Activated CD8-positive, alpha-beta memory T cell treated with anti-CD3 and anti-CD28 coated beads, Interleukin-2, amount 50 U/mL, for 24 hours (primary cell): ENCODE measurements at regions not wholly inside any gene's neighbourhood (a gene's known extent, or its start where the extent isn't known, plus 50 kb on each side); places are given as distances from the start of the nearest gene placed in this dataset.

Experiments
- DNase-seq: peaks from one replicate; pipeline ENCODE4 v3.0.0-alpha.2; 2020; ENCODE audit errors: extremely low read depth

DNA sequence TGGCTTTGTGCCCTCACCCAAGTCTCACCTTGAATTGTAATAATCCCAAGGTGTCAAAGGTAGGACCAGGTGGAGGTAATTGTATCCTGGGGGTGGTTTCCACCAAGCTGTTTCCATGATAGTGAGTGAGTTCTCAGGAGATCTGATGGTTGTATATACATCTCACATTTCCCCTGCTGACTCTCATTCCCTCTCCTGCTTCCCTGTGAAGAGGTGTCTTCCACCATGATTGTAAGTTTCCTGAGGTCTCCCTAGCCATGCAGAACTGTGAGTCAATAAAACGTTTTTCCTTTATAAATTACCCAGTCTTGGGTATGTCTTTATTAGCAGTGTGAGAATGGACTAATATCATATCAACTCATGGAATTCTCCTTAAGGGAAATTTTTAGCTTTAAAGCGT is 302.6 kb downstream of the LIG4 start:
- DNase-seq: no peak

DNA sequence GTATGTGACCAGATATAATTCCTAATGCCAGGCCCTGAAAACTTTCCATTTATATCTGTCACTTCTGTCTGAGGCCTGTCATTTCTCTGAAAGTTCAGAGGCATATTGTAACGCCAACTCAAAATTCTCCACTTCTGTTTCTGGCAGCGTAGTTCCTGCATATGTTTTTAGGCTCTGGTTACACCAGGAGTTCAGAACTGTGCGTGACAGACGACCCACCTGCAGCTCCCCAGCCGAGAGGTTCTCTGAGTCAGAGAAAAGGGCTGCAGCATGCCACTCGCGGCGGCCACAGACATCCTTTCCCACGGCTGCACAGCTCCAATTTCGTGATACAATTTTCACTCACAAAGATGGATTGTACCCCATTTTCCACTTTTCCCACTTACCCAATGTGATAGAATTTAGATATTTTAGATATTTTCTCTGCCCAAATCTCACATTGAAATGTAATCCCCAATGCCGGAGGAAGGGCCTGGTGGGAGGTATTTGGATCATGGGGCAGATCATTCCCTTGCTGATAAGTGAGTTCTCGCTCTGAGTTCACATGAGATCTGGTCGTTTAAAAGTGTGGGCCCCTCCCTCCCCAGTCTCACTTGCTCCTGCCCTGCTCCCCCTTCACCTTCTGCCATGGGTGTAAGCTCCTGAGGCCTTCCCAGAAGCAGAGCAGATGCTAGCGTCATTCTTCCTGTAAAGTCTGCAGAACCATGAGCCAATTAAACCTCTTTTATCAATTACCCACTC is 308.1 kb downstream of the LIG4 start:
- no peak for DNase-seq

DNA sequence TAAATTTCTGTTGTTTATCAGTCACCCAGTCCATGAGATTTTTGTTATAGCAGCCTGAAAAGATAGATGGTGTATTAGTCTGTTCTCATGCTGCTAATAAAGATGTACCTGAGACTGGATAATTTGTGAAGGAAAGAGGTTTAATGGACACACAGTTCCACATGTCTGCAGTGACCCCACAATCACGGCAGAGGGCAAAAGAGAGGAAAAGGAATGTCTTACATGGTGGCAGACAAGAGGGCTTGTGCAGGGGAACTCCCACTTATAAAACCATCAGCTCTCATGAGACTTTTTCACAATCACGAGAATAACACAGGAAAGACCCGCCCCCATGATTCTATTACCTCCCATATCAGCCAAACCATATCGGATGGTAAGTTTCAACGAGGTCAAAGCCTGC is 309.2 kb downstream of the LIG4 start:
- no peak for DNase-seq

DNA sequence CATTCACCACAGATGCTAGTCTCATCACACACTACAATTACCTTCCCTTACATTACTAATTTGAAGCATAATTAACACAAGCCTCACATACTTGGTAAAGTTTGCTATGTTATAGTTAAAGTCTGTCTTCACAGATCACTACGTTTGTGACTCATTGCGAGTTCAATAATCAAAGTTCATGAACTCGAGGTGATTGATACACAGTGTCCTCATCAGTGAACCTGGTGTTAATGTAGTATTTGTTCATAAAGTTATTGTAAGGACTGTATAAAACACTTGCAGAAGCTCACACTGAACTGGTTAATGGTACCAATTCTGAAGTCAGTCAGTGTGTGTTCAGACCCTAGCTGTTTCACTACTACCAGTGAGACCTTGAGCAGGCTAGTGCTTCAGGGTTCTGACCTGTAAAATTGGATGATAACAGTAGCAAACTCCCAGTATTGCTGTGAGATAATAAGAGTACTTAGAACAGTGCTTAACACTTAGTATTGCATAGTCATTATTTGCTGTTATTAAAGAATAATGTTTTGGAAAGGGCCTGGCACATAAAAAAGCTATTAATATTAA is 313.3 kb downstream of the LIG4 start:
- no peak for DNase-seq

DNA sequence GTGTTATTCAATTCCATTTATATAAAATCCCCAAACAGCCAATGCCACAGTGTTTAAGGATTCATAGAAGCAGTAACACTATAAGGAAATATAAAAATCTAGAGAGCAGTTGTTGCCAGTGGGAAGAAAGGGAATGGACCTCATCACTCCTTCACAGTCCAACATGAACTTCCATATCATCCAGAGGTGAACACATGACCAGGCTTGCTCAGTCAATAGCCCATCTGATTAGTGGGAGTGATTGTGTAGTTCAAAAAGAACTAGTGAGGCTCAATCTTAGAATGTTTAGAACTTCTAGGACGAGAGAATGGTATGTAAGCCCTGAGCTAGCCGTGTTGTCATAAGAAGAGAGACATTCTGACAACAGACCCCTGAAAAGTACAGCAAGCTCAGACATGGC is 314.1 kb downstream of the LIG4 start:
- DNase-seq: no peak

DNA sequence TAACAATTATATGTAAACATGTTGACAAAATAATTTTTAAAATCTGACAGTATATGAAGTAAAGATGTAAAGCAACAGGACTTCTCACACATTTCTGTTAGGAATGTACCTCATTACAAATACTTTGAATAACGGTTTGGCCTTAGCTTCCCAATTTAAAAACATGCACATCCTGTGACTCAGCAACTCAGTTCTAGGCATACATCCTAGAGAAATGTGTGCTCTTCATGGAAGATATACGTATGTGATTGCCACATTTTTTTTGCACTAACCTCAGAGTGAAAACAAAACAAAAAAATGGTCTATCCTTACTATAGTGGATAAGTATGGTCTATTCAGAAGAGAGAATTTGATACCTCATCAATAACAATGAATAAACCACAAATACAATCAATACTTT is 314.6 kb downstream of the LIG4 start:
- no peak for DNase-seq

DNA sequence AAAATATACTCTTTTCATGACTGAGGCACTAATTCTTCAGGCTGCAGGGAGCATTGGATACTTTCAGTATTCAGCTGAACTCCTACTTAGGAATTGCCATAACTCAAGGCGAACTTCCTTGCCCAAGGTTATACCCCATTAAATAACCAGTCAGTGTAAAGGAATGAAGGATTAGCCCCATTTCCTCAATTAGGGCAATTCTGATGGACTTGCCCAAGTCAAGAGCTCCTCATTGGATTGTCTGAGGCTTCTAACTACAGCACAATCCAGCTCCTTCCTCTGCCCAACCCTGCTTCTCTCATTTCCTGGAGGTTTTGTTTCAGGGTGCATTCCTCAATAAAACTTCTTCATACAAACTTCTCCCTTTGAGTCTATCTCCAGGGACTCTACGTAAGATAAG is 329.2 kb downstream of the LIG4 start:
- no peak for DNase-seq

DNA sequence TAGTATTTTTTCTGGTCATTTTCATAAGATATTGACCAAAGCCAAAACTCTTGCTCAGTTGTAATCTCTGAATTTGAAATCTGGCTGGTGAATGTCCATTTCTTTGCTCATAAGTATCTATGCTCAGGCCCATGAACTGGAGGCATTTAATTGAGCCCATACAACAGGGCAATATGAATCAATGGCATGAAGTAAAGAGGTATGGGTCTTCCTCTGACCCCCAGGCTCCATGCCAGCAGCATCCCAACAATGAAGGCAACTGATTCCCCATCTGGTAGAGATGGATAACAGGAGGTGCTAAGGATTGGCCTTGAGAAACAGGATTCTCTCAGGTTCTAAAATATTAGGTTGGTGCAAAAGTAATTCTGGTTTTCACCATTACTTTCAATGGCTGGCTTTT is 330.8 kb downstream of the LIG4 start:
- DNase-seq: no peak

DNA sequence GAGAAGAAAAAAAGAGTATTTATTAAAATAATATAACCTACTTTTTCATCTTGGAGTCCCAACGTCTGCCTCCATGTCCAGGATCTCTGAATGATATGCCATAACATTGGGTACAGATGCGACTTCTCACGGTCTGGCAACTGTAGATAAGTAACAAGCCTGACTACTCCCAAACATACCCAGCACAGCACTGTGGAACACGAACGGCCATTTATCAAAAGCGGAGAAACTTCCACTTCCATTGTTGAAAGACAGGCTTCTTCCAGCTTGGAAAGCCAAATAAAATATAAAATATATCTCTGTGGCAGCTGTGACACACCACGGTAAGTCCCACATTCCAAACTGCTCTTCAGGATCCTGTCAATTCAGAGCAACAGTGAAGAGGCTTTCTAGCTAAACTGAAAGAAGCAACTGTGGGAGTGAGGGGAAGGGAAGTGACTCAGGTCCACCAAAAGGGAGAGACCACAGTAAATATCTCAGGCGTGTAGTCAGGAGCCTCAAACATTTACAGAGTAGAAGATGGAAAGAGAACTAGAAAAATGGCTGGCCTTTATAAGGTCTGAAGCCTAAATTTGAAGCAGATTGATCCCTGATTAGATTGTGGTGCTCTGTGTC is 331.7 kb downstream of the LIG4 start:
- DNase-seq: no peak

DNA sequence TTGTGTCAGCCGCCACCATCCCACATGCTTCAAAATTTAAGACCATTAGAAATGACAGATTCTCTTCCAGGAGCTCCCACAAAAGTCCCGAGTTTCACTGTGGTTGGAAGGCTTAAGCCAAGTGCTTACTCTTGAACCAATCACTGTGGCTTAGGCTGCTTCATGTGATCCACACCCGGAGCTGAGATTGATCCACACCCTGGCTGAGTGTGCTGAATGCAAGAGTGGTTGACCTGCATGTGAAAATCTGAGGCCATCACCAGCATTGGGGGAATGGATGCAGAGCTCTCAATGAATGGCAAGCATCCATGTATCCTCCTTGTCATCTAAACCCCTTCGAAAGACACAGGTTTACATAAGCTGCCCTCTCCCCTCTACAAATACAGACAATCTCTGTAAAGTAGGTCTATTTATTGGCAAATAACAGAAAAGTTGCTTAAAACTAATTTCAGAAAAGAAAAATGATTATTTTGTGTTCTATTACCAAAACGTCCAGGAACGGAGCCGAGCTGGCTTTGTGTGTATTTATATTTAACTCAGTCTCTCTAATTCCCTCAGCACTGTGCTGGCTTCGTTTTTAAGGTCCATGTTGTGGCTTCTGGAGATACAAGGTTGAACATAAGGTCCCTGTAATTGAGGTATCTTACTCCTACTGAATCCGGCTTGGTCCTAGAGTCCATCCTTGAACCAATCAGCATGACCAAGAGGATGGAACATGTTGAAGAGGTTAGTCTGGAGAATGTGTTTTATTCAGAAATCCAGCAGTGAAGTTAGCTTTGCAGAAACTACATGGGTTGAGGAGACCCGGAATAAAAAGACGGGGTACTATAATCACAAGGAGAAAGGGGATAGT is 332.4 kb downstream of the LIG4 start:
- no peak for DNase-seq

DNA sequence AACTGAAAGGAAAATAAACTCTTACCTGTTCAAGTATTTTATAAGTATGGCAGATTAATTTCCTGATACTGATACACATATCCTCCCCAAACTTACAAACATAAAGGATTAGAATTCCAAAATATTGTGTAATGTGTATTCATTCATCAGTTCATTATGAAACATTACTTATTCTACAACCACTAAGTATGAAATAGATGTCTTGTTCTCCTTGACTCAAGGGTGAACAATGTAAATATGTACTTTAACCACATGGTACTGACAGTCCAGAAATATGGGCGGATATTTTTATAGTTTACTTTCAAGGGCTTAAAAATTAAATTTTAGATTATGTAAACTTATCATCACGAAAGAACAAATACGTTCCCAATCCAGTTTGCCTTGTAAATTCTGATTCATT is 334.0 kb downstream of the LIG4 start:
- no peak for DNase-seq

DNA sequence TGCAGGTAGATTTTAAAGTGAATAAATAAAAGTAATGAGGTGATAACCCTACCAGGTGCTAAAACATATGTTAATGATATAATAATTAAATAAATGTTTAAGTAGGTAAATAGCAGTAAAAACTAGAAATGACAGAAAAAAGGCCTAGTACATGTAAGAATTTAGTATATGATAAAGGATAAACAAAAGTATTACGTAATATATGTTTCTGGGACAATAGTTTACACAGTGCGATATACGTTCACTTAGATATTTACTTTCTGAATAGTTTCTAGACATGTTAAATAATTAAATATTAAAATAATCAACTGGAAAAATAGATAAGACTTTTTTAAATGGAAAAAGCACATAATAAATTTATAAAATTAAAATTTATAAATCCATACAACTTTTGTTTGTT is 340.9 kb downstream of the LIG4 start:
- no peak for DNase-seq

DNA sequence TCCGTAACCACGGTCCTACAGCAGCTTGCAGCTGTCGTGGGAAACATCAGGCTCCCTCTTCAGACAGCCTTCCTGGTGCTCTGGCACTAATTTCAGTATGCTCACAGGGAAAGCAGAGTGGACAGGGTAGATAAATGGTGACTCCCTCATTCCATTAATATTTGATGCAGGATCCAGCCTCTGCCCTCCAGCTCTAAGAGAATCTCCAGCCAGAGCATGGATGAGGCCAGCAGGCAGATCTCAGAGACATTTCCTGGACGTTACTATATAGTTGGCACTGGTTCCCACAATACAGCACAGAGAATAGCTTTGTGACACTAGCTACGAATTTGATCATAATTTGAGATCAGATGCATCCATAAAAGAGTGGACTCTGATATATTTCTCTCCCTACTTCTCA is 341.4 kb downstream of the LIG4 start:
- DNase-seq: no peak

DNA sequence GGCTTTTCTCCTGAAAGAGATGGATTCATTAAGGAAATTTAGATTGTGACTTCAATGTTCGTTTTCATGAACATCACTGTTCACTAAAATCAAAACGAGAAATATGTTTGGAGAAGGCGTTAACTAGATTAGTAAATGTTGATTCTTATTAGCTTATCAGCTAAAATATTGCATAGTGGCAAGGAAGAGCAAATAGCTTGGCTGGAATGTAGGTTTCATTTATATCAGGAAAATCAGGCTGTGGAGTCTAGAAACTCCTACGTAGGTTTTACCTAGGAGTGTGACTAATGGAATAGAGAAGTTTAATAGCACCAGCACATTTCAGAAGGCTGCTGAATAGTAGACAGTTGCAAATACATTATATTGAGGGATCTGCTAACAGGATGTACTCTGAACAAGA is 344.9 kb downstream of the LIG4 start:
- DNase-seq: no peak

DNA sequence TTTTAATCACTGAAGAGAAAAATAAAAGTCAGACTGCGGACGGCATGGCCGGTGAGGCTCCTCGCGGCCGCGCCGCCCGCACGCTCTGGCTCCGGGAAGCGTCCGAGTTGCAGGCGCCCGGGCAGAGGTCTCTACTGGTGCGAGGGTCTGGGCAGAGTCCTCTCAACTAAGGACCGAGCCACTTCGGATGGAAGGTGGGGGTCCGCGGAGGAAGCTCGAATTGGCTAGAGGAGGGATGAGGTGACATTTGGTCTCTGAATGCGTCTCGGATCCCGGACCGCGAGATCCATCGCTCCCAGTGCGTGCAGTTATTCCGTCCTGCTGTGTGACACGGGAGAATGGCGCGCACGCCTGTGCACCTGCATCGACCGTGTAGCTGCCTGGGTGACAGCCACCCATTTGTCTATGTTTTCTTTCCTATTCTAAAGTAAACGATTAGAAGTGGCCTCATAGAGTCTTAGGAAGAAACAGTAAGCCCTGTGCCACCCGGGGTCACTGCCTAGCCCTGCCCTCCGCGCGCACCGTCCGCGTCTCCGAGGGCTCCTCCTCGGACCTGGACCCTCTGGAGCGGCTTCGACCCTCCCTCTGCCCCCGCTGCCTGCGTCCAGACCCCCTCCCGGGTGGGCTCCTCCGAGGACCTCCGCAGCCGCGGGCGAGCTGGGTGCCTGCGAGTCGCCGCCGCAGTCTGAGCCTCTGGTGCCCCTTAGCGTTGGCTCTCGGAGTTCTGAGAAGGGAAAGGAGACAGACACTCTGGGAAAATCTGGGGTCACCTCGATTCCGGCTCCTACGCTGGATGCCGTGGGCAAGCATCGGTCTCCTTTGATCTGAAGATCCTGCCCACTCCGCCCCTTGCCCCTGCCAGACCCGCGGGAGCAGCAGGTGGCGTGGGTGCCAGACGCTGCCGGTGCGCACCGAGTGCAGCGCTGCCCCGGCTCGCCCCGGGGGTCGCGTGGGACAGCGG is 347.4 kb downstream of the LIG4 start:
- DNase-seq: no peak

DNA sequence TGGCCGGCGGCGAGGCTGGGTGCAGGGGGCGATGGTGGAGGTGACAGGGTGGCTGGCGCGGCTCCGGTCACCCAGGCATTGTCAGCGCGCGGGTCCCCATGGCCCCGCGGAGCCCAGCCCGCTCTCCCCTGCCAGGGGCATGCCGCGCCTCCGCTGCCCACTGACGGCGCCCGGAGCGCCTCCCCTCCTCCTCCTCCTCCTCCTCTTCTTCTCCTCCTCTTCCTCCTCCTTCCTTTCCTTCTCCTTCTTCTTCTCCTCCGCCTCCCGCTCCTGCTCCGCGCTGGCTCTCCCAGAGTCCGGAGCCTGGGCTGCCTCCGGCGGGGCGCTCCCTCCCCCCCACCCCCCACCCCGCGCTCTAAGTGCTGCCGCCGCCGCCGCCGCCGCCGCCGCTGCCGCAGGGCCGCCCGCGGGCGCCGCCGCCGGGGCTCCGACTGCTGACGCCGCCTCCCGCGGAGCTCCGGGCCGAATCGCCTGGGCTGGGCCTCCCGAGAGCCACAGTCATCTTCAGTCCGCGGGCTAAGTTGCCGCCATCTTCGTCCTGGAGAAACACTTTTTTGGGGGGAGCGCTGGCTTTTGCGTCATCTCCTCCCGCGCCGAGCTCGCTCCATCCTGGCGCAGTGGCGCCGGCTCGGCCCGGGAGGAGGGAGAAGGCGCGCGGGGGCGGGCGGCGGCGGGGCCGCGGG is 348.3 kb downstream of the LIG4 start:
- DNase-seq: no peak

DNA sequence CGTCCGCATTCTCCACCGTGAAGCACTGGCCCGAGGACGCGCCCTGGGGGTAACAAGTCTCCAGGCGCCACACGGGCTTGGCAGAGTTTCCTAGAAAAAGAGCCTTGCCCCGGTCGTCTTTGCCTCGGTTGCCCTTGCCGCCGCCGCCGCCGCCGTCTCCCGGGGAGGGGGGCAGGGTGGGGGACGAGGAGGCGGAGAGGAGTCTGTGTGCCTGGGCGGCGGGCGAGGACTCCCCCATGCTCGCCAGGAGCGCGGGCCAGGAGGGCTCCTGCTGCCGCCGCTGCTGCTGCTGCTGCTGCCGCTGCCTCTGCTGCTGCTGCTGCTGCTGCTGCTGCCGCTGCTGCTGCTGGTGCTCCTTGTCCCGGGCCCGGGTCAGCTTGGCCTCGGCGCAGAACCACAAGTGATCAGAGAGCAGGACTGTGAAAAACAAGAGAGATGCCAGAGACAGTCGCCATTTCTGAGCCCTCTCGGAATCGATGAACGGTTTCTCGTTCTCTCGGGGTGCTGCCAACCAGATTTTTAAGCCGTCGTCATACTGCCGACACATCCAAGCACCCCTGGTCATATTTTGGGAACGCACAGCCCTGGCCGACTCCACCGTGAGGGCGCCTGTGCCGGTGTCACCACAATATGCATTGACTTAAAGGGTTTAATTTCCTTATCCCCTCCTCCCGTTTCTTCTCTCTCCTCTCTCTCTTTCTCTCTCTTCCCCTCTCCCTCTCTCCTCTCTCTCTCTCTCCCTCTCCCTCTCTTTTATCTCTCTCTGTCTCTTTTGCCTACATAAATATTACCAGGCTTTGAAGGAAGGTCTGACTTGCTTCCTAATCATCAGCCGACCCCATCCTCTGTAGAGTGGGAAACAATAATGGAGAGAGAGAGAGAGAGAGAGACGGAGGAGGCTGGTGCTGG is 349.1 kb downstream of the LIG4 start:
- DNase-seq: no peak

DNA sequence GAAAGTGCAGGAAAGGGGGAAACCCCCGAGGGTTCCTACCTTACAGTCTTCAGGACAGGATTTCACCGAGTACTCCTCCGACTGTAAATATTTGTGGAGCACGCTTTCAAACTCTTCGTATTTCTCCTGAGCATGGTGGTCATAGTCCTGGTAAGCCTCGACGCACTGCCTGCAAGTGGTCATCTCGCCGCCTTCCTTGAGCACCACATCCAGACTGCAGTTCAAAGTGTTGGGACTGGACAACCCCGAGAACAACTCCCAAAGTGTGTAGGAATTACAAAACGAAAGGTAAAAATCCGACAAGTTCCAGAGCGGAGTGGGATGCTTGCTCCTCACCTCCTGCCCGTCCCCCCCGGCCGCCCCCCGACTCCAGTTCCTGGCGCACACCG is 349.7 kb downstream of the LIG4 start:
- no peak for DNase-seq

DNA sequence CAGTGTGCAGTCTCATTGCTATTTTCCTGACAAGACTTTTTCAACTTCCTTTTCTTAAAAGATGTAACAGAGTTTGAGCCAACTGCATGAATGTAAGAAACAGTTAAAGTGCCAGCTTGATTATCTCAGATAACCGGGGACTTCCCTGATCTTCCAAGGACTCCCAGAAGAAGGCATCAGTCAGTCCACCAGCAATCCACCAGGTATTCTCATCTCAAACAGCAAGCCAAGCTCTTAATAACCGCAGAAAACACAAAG is 350.1 kb downstream of the LIG4 start:
- DNase-seq: no peak
